ENCODE measurements at regions not wholly inside any gene's neighbourhood (a gene's known extent, or its start where the extent isn't known, plus 50 kb on each side); places are given as distances from the start of the nearest gene placed in this dataset.
A peak's percentile ranks its signal among the peaks of the same experiment; 100 is the strongest.

- CTCF ChIA-PET: no interaction called here
These were observed 583.9 kb upstream of the DIPK2B start for GRCh38 chrX:45784590-45784989.

GRCh38 chrX:45783002-45783401 is 582.3 kb upstream of the DIPK2B start:
- H3K9me3 Mint-ChIP-seq: no peaks in the 10 kb centered on the region
- ChIA-PET POLR2A (no interaction called here), CTCF (interaction anchor here (0.9 kb wide), 1 partner anchor 12 kb away, joined by 3 read pairs; no protein-coding TSS in a partner anchor)
- no peak for DNase-seq
- H3K4me3 Mint-ChIP-seq: no peak overlapping the region
- H3K27ac Mint-ChIP-seq: peak overlapping the region; percentile 69
- H3K27me3 Mint-ChIP-seq: no peaks in the 10 kb centered on the region
- peaks cover 27% of the 10 kb centered on the region for H3K36me3 Mint-ChIP-seq (ENCODE audit: low read depth)
- H3K4me1 Mint-ChIP-seq: peaks cover 66% of the 10 kb centered on the region

More at GRCh38 chrX:45784590-45784989, 583.9 kb upstream of the DIPK2B start:
- Mint-ChIP-seq H3K27ac (no peak overlapping the region), H3K4me1 (peaks cover 64% of the 10 kb centered on the region), H3K9me3 (no peaks in the 10 kb centered on the region), H3K4me3 (no peak overlapping the region), H3K27me3 (no peaks in the 10 kb centered on the region), H3K36me3 (ENCODE audit: low read depth) (peaks cover 25% of the 10 kb centered on the region)
- POLR2A ChIA-PET: no interaction called here
- DNase-seq: no peak

- Mint-ChIP-seq H3K27ac (peak overlapping the region; percentile 25), H3K4me3 (no peak overlapping the region), H3K4me1 (peaks cover 69% of the 10 kb centered on the region), H3K9me3 (no peaks in the 10 kb centered on the region), H3K27me3 (no peaks in the 10 kb centered on the region), H3K36me3 (ENCODE audit: low read depth) (peaks cover 27% of the 10 kb centered on the region)
- ChIA-PET CTCF (interaction anchor here (0.9 to 1.2 kb wide), 3 partner anchors 13 to 58 kb away, joined by 3 to 4 read pairs (median 3); no protein-coding TSS in a partner anchor), POLR2A (no interaction called here)
- DNase-seq: no peak
These were observed 581.4 kb upstream of the DIPK2B start for GRCh38 chrX:45781901-45782553.

DNA sequence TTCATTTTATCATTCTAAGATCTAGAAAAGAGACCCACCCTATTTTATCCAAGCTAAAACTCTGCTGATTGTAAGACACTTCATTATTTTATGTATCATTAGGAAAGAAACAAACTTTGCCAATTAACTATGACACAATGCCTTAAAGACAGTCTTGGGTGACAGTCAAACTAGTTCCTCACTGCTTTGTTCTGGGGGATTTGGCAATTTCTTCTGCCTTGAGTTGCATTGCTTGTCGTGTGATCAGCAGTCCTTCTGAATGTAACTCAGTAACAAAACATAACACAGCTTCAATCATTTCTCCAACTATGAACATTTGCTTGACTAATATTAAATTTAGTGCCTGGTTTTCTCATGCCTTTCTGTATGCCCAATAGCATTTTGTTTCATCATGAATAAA is 577.9 kb upstream of the DIPK2B start:
- H3K9me3 Mint-ChIP-seq: no peaks in the 10 kb centered on the region
- POLR2A ChIA-PET: no interaction called here
- no peak overlapping the region for H3K27ac Mint-ChIP-seq
- no peak overlapping the region for H3K4me3 Mint-ChIP-seq
- CTCF ChIA-PET: interaction anchor here (1.0 kb wide), 1 partner anchor 10 kb away, joined by 3 read pairs; no protein-coding TSS in a partner anchor
- H3K4me1 Mint-ChIP-seq: peaks cover 69% of the 10 kb centered on the region
- no peak for DNase-seq
- peaks cover 21% of the 10 kb centered on the region for H3K36me3 Mint-ChIP-seq (ENCODE audit: low read depth)
- H3K27me3 Mint-ChIP-seq: no peaks in the 10 kb centered on the region

GRCh38 chrX:45777366-45777765 is 576.7 kb upstream of the DIPK2B start:
- H3K27ac Mint-ChIP-seq: no peak overlapping the region
- DNase-seq: no peak
- H3K36me3 Mint-ChIP-seq (ENCODE audit: low read depth): peaks cover 21% of the 10 kb centered on the region
- POLR2A ChIA-PET: no interaction called here
- CTCF ChIA-PET: interaction anchor here (1.3 to 1.6 kb wide), 2 partner anchors 9 to 19 kb away, joined by 3 to 4 read pairs; no protein-coding TSS in a partner anchor
- peaks cover 71% of the 10 kb centered on the region for H3K4me1 Mint-ChIP-seq
- no peak overlapping the region for H3K4me3 Mint-ChIP-seq
- no peaks in the 10 kb centered on the region for H3K27me3 Mint-ChIP-seq
- H3K9me3 Mint-ChIP-seq: no peaks in the 10 kb centered on the region

GRCh38 chrX:45775468-45775867 is 574.8 kb upstream of the DIPK2B start:
- Mint-ChIP-seq H3K9me3 (no peaks in the 10 kb centered on the region), H3K36me3 (ENCODE audit: low read depth) (peaks cover 16% of the 10 kb centered on the region), H3K4me3 (no peak overlapping the region), H3K27ac (no peak overlapping the region), H3K27me3 (no peaks in the 10 kb centered on the region), H3K4me1 (peaks cover 79% of the 10 kb centered on the region)
- CTCF ChIA-PET: interaction anchor here (1.2 kb wide), 1 partner anchor 70 kb away, joined by 3 read pairs; no protein-coding TSS in a partner anchor
- POLR2A ChIA-PET: no interaction called here
- no peak for DNase-seq

- Mint-ChIP-seq H3K9me3 (no peaks in the 10 kb centered on the region), H3K27ac (peak overlapping the region; percentile 9), H3K4me3 (no peak overlapping the region), H3K4me1 (peaks cover 77% of the 10 kb centered on the region), H3K36me3 (ENCODE audit: low read depth) (peaks cover 13% of the 10 kb centered on the region), H3K27me3 (no peaks in the 10 kb centered on the region)
- POLR2A ChIA-PET: no interaction called here
- DNase-seq: no peak
- CTCF ChIA-PET: interaction anchor here (0.9 to 1.2 kb wide), 2 partner anchors 12 to 70 kb away, joined by 3 read pairs; no protein-coding TSS in a partner anchor
These were observed 574.3 kb upstream of the DIPK2B start for GRCh38 chrX:45774961-45775360.

DNA sequence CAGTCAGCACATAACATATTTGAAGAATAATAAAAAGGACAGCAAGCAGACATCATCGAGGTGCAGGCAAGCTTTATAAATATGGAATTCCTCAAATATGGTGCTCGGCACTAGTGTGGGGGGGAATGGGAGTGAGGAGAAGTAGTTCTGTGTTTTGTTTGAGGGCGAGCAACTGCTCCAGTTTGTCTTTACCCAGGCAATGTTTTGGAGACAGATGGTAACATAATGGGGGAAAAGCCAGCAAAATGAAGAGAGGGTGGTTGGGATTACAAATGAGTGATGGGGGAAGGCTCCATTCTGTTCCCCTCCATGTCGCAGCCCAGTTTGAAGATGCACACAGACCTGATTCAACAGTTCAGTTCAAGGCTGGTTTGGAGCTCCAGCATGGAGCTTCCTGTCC is 572.9 kb upstream of the DIPK2B start:
- peak overlapping the region; percentile 50 for H3K27ac Mint-ChIP-seq
- H3K36me3 Mint-ChIP-seq (ENCODE audit: low read depth): peaks cover 13% of the 10 kb centered on the region
- H3K4me1 Mint-ChIP-seq: peaks cover 66% of the 10 kb centered on the region
- H3K4me3 Mint-ChIP-seq: no peak overlapping the region
- no peaks in the 10 kb centered on the region for H3K9me3 Mint-ChIP-seq
- POLR2A ChIA-PET: no interaction called here
- no peak for DNase-seq
- CTCF ChIA-PET: interaction anchor here (1.2 kb wide), 1 partner anchor 28 kb away, joined by 5 read pairs; no protein-coding TSS in a partner anchor
- no peaks in the 10 kb centered on the region for H3K27me3 Mint-ChIP-seq

- Mint-ChIP-seq H3K36me3 (ENCODE audit: low read depth) (peaks cover 15% of the 10 kb centered on the region), H3K9me3 (no peaks in the 10 kb centered on the region), H3K4me3 (peak overlapping the region; percentile 64), H3K4me1 (peaks cover 63% of the 10 kb centered on the region), H3K27me3 (no peaks in the 10 kb centered on the region), H3K27ac (peak overlapping the region; percentile 95)
- peak; percentile 70 for DNase-seq
- POLR2A ChIA-PET: interaction anchor here (1.7 kb wide), 1 partner anchor 13 kb away, joined by 4 read pairs; no protein-coding TSS in a partner anchor
- CTCF ChIA-PET: interaction anchor here (1.2 kb wide), 1 partner anchor 13 kb away, joined by 3 read pairs; no protein-coding TSS in a partner anchor
These were observed 571.1 kb upstream of the DIPK2B start for GRCh38 chrX:45771560-45772340.

- no peaks in the 10 kb centered on the region for H3K9me3 Mint-ChIP-seq
- peak overlapping the region; percentile 64 for H3K4me3 Mint-ChIP-seq
- no peaks in the 10 kb centered on the region for H3K27me3 Mint-ChIP-seq
- H3K36me3 Mint-ChIP-seq (ENCODE audit: low read depth): peaks cover 15% of the 10 kb centered on the region
- peaks cover 67% of the 10 kb centered on the region for H3K4me1 Mint-ChIP-seq
- H3K27ac Mint-ChIP-seq: peak overlapping the region; percentile 95
- ChIA-PET POLR2A (interaction anchor here (1.7 kb wide), 1 partner anchor 12 kb away, joined by 4 read pairs; no protein-coding TSS in a partner anchor), CTCF (interaction anchor here (1.2 to 1.3 kb wide), 2 partner anchors 11 to 12 kb away, joined by 3 read pairs; no protein-coding TSS in a partner anchor)
- no peak for DNase-seq
These were observed 570.4 kb upstream of the DIPK2B start for GRCh38 chrX:45771114-45771513.

- ChIA-PET CTCF (interaction anchor here (1.0 to 1.5 kb wide), 3 partner anchors 10 to 82 kb away, joined by 3 to 4 read pairs (median 3); no protein-coding TSS in a partner anchor), POLR2A (interaction anchor here (0.6 to 1.7 kb wide), 4 partner anchors 11 to 82 kb away, joined by 3 to 4 read pairs (median 4); no protein-coding TSS in a partner anchor)
- peak; percentile 32 for DNase-seq
- no peaks in the 10 kb centered on the region for H3K9me3 Mint-ChIP-seq
- peaks cover 70% of the 10 kb centered on the region for H3K4me1 Mint-ChIP-seq
- H3K36me3 Mint-ChIP-seq (ENCODE audit: low read depth): peaks cover 20% of the 10 kb centered on the region
- H3K27me3 Mint-ChIP-seq: no peaks in the 10 kb centered on the region
- H3K27ac Mint-ChIP-seq: peak overlapping the region; percentile 95
- peak overlapping the region; percentile 88 for H3K4me3 Mint-ChIP-seq
These were observed 569.3 kb upstream of the DIPK2B start for GRCh38 chrX:45769761-45770582.

- H3K36me3 Mint-ChIP-seq (ENCODE audit: low read depth): peaks cover 21% of the 10 kb centered on the region
- ChIA-PET POLR2A (no interaction called here), CTCF (interaction anchor here (1.1 to 1.5 kb wide), 3 partner anchors 9 to 33 kb away, joined by 3 to 4 read pairs (median 3); no protein-coding TSS in a partner anchor)
- peak overlapping the region; percentile 88 for H3K4me3 Mint-ChIP-seq
- H3K9me3 Mint-ChIP-seq: no peaks in the 10 kb centered on the region
- DNase-seq: no peak
- H3K27me3 Mint-ChIP-seq: no peaks in the 10 kb centered on the region
- peak overlapping the region; percentile 95 for H3K27ac Mint-ChIP-seq
- H3K4me1 Mint-ChIP-seq: peaks cover 63% of the 10 kb centered on the region
These were observed 568.1 kb upstream of the DIPK2B start for GRCh38 chrX:45768666-45769236.
